K562 (cell line): ENCODE measurements at regions not wholly inside any gene's neighbourhood (a gene's known extent, or its start where the extent isn't known, plus 50 kb on each side); places are given as distances from the start of the nearest gene placed in this dataset.

Source experiments
- ATAC-seq: fragments of 200-7000 bp; cut with Tn5 transposase; 3 replicates; pipeline ENCODE4 v1.9.1; 2020; ENCODE audit warnings: moderate library complexity
- BruUV-seq: library from RNA; stranded (reverse); fragments of 400-500 nt; replicated peaks from 2 replicates; lab custom pipeline; 2021; lab: Mats Ljungman, UMichigan
- CTCF ChIA-PET: fragments of 300-600 bp; formaldehyde crosslinking; extraction: SDS; loops from one replicate; lab custom pipeline; 2021; ENCODE audit warnings: low intra/inter-chr PET ratio; lab: Yijun Ruan, JAX
- POLR2A ChIA-PET: fragments of 300-600, 350-650 bp; sonication (Branson Sonifier 250); formaldehyde crosslinking; extraction: SDS; loops from one replicate; lab custom pipeline; 2021; ENCODE audit warnings: antibody characterized with exemption, inconsistent platforms; lab: Yijun Ruan, JAX
- DNase-seq, 4 experiments: peaks; one replicate each; pipeline versions ENCODE4 v3.0.0 to v3.0.0-alpha.2; 2011 to 2018; ENCODE audit warnings: low spot score in 3 of 4, mixed read lengths in 3 of 4; ENCODE audit errors: extremely low read depth in 1 of 4
- FAIRE-seq: peaks from 2 replicates; lab custom pipeline; 2011; peaks lifted over from hg19 to GRCh38; lab: Jason Lieb, UNC
- H2AFZ ChIP-seq: 2 replicates; pipeline ENCODE4 v1.6.0; 2011; ENCODE audit warnings: low read depth, low read length, control low read depth, inconsistent platforms
- H3K27ac ChIP-seq: fragments of 200-600 bp; 3 replicates; pipeline ENCODE4 v1.8.0; 2011; ENCODE audit warnings: low read depth, mild to moderate bottlenecking, control low read depth, inconsistent platforms, low read length, moderate library complexity, mixed read lengths; ENCODE audit errors: extremely low read depth
- H3K27me3 ChIP-seq, 2 experiments: fragments of 300-600 bp in 1 of 2; 2 replicates in 1 of 2; 3 replicates in 1 of 2; pipeline versions ENCODE4 v1.6.0 to v1.8.0; 2011; ENCODE audit warnings: inconsistent platforms in 2 of 2, low read length in 2 of 2, mild to moderate bottlenecking in 1 of 2, mixed read lengths in 1 of 2, moderate library complexity in 1 of 2; ENCODE audit not compliant: control insufficient read depth in 2 of 2, insufficient read depth in 2 of 2
- H3K36me3 ChIP-seq: fragments of 300-600 bp; 3 replicates; pipeline ENCODE4 v1.8.0; 2011; ENCODE audit warnings: mild to moderate bottlenecking, low read length, inconsistent platforms; ENCODE audit not compliant: control insufficient read depth, insufficient read depth
- H3K4me1 ChIP-seq, 2 experiments: fragments of 200-600 bp in 1 of 2; replicated peaks in 1 of 2; 2 replicates in 1 of 2; 3 replicates in 1 of 2; pipeline versions ENCODE4 v1.5.1 to v1.8.0; 2011; ENCODE audit warnings: inconsistent platforms in 2 of 2, low read length in 2 of 2, mild to moderate bottlenecking in 1 of 2, mixed read lengths in 1 of 2, moderate library complexity in 1 of 2; ENCODE audit not compliant: control insufficient read depth in 2 of 2, insufficient read depth in 2 of 2
- H3K4me2 ChIP-seq: 2 replicates; pipeline ENCODE4 v1.6.1; 2011; ENCODE audit warnings: low read length, control low read depth, inconsistent platforms, mixed read lengths; ENCODE audit not compliant: insufficient read depth
- H3K4me3 ChIP-seq: fragments of 200-600 bp; sonication (generic), shearing (Covaris generic); 2 replicates; pipeline ENCODE4 v1.5.1; 2016; ENCODE audit warnings: control low read depth, inconsistent platforms
- H3K79me2 ChIP-seq: fragments of 200-600 bp; 3 replicates; pipeline ENCODE4 v1.8.0; 2011; ENCODE audit warnings: low read length, inconsistent platforms; ENCODE audit not compliant: control insufficient read depth, insufficient read depth
- H3K9ac ChIP-seq, 2 experiments: 2 replicates each; pipeline versions ENCODE4 v1.6.0 to v1.6.1; 2011; ENCODE audit warnings: low read depth in 2 of 2, low read length in 2 of 2, control low read depth in 1 of 2, inconsistent platforms in 1 of 2, mild to moderate bottlenecking in 1 of 2, mixed read lengths in 1 of 2; ENCODE audit not compliant: insufficient read depth in 1 of 2
- H3K9me1 ChIP-seq: one replicate; pipeline ENCODE4 v1.6.0; 2011; ENCODE audit warnings: inconsistent platforms, mild to moderate bottlenecking, low read length, moderate library complexity; ENCODE audit not compliant: control insufficient read depth, insufficient read depth
- H3K9me3 ChIP-seq: replicated peaks from 2 replicates; pipeline ENCODE4 v1.5.1; 2011; ENCODE audit warnings: low read depth, low read length, inconsistent platforms; ENCODE audit not compliant: control insufficient read depth, insufficient read depth
- H4K20me1 ChIP-seq: replicated peaks from 2 replicates; pipeline ENCODE4 v1.6.1; 2011; ENCODE audit warnings: low read length, inconsistent platforms, mixed read lengths; ENCODE audit not compliant: control insufficient read depth, insufficient read depth
- HDAC6 ChIP-seq: IDR thresholded peaks from 2 replicates; pipeline ENCODE4 v1.6.1; 2012; ENCODE audit warnings: low read depth, mild to moderate bottlenecking, control low read depth, inconsistent platforms, low read length, moderate library complexity
- KAT2B ChIP-seq: IDR thresholded peaks from one replicate; pipeline ENCODE4 v1.6.1; 2012; ENCODE audit warnings: low read depth, mild to moderate bottlenecking, control low read depth, inconsistent platforms, low read length, moderate library complexity
- STAG1 ChIP-seq: sonication (generic); formaldehyde crosslinking; IDR thresholded peaks from 2 replicates; pipeline ENCODE4 v1.5.0; 2020; ENCODE audit warnings: missing genetic modification reagents, borderline replicate concordance
- TAL1 ChIP-seq: fragments of 450-650 bp; IDR thresholded peaks from 2 replicates; pipeline ENCODE4 v1.6.1; 2016; ENCODE audit warnings: mild to moderate bottlenecking
- ZNF140 ChIP-seq: fragments of 250-450 bp; sonication (Bioruptor Pico); IDR thresholded peaks from 2 replicates; pipeline ENCODE4 v1.8.0; 2021; ENCODE audit warnings: moderate library complexity, mild to moderate bottlenecking, inconsistent platforms
- WGBS: fragments of 100-300 bp; shearing (Covaris generic); methylation state at CpG from one replicate; pipeline ENCODE4 v1.1.6; 2016; ENCODE audit warnings: low coverage, mixed read lengths; ENCODE audit not compliant: insufficient coverage; ENCODE audit errors: missing lambda C conversion rate; 5-methylcytosine and 5-hydroxymethylcytosine counted together
- in situ Hi-C: fragments of 300-500 bp; cut with MboI; formaldehyde crosslinking; loops from 4 replicates; pipeline ENCODE4 v1.15.0; 2018; ENCODE audit warnings: inconsistent platforms, mixed read lengths
- intact Hi-C: fragments of 100-400 bp; cut with micrococcal nuclease; formaldehyde crosslinking; loops from 2 replicates; pipeline ENCODE4 v1.14.2; 2022
- TF ChIP-seq, protein P1 (sequence below): fragments of 450-650 bp; IDR thresholded peaks from 2 replicates; pipeline ENCODE4 v1.6.1; 2016; ENCODE audit warnings: missing biosample characterization, missing genetic modification characterization

DNA sequence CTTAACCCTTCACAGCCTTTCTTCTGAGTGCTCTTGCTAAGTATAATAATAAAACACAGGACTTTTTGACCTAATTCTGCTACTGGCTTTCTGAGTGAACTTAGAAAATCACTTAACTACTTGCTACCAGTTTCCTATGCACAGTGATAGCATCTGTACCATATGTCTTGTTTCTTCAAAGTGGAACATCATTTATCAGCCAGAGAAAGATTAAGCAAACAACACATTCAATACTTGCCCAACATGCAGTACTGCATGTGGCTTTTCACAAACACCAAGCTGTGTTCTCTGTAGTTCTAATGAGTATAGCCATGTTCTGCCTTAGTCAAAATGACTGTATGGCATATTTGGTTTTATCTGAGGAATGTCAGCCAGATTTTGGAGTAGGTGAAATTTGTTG is 1286.6 kb upstream of the ZEB2 start:
- Histone ChIP-seq H3K9me1 (no peaks in the 10 kb centered on the region), H3K79me2 (no peaks in the 10 kb centered on the region), H2AFZ (no peak overlapping the region), H3K4me3 (no peak overlapping the region), H3K27me3 (no peaks in the 10 kb centered on the region), H3K36me3 (no peaks in the 10 kb centered on the region), H3K4me2 (no peak overlapping the region), H3K27ac (no peak overlapping the region), H3K9me3 (no peaks in the 10 kb centered on the region), H3K9ac (no peak overlapping the region), H3K4me1 (peaks cover 0 to 9% of the 10 kb centered on the region in 2 experiments; a peak in 2 of 5 replicates), H4K20me1 (no peaks in the 10 kb centered on the region)
- DNase-seq (no peak), ATAC-seq (no peak), FAIRE-seq (no peak)
- CTCF ChIA-PET: no interaction called here
- in situ Hi-C loops (no loop called here), intact Hi-C loops (no loop called here)
- POLR2A ChIA-PET: no interaction called here
- TF ChIP-seq KAT2B (no peak), HDAC6 (no peak)
- no TSS peak for BruUV-seq

DNA sequence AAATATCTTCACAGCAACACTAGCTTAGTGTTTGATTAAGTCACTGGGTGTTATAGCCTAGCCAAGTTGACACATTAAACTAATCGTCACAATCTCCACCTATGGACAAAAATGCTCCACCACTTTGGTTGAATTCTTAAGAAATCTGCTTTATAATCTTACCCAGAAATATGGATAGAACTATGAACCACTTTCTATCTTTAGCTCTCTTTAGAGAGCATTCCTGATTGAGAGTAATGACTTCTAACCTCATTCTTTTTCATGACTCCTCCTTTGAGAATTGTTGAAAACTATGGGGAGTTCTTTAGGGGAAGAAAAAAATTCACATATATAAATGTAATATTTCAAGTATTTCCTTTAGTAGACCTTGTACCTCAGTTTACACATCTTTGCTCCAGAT is 1282.2 kb upstream of the ZEB2 start:
- 11% methylated on average over 1 of the region's 1 CpG for WGBS
- ChIA-PET CTCF (no interaction called here), POLR2A (interaction anchor here (0.6 kb wide), 1 partner anchor 97 kb away, joined by 3 read pairs; no protein-coding TSS in a partner anchor)
- Histone ChIP-seq H3K79me2 (no peaks in the 10 kb centered on the region), H3K9me3 (no peaks in the 10 kb centered on the region), H4K20me1 (no peaks in the 10 kb centered on the region), H3K9ac (no peak overlapping the region), H3K4me2 (no peak overlapping the region), H3K36me3 (no peaks in the 10 kb centered on the region), H3K4me3 (no peak overlapping the region), H3K27me3 (no peaks in the 10 kb centered on the region), H3K9me1 (no peaks in the 10 kb centered on the region), H3K27ac (no peak overlapping the region), H2AFZ (no peak overlapping the region), H3K4me1 (0 out of 5 replicates have a peak, but pooled peaks cover 0 to 4% of the 10 kb centered on the region in 2 experiments)
- intact Hi-C loops: no loop called here
- FAIRE-seq (no peak), ATAC-seq (no peak), DNase-seq (no peak)
- BruUV-seq: no TSS peak
- in situ Hi-C loops: no loop called here
- no peak for TF ChIP-seq ZNF140 (CRISPR knock-in tag)
- no peak for TF ChIP-seq STAG1
- TF ChIP-seq, protein P1, sequence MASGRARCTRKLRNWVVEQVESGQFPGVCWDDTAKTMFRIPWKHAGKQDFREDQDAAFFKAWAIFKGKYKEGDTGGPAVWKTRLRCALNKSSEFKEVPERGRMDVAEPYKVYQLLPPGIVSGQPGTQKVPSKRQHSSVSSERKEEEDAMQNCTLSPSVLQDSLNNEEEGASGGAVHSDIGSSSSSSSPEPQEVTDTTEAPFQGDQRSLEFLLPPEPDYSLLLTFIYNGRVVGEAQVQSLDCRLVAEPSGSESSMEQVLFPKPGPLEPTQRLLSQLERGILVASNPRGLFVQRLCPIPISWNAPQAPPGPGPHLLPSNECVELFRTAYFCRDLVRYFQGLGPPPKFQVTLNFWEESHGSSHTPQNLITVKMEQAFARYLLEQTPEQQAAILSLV: no peak
- TF ChIP-seq TAL1: no peak
